Naive thymus-derived CD4-positive, alpha-beta T cell (primary cell): ENCODE measurements at regions not wholly inside any gene's neighbourhood (a gene's known extent, or its start where the extent isn't known, plus 50 kb on each side); places are given as distances from the start of the nearest gene placed in this dataset.
"Not testable (repeated sequence)": the region's sequence is repeated elsewhere in the genome, so short reads cannot be mapped to it uniquely, and the experiment has no call there.

Source experiments
- ATAC-seq: fragments of 150-1000 bp; cut with Tn5 transposase; 2 replicates; pipeline ENCODE4 v1.10.0; 2021; ENCODE audit warnings: mild to moderate bottlenecking, moderate library complexity
- CTCF ChIA-PET: fragments of 350-600 bp; sonication (Branson Sonifier 250); formaldehyde crosslinking; loops from one replicate; lab custom pipeline; 2021; ENCODE audit warnings: antibody characterized with exemption; lab: Charles Lee
- POLR2A ChIA-PET: fragments of 350-600 bp; sonication (Branson Sonifier 250); formaldehyde crosslinking; loops from one replicate; lab custom pipeline; 2021; ENCODE audit warnings: antibody characterized with exemption, inconsistent platforms; lab: Charles Lee
- DNase-seq, 9 donors: peaks; one replicate each; pipeline versions ENCODE4 v3.0.0 to v3.0.0-alpha.2; 2020 to 2022; ENCODE audit warnings: mixed read lengths in 1 of 9
- H3K27ac ChIP-seq: one replicate; pipeline ENCODE4 v1.7.0; 2013; ENCODE audit warnings: mild to moderate bottlenecking, low read depth, low read length, moderate library complexity
- H3K27me3 ChIP-seq, 2 donors: one replicate each; pipeline ENCODE4 v1.7.0; 2013; ENCODE audit warnings: low read length in 2 of 2, mild to moderate bottlenecking in 2 of 2, moderate library complexity in 2 of 2; ENCODE audit not compliant: control insufficient read depth in 2 of 2, insufficient read depth in 2 of 2
- H3K36me3 ChIP-seq, 3 experiments: 1 replicate in 2 of 3; 2 replicates in 1 of 3; pipeline ENCODE4 v1.7.0; 2013; ENCODE audit warnings: low read length in 3 of 3, mild to moderate bottlenecking in 3 of 3, moderate library complexity in 1 of 3; ENCODE audit not compliant: insufficient read depth in 3 of 3, control insufficient read depth in 2 of 3
- H3K4me1 ChIP-seq, 2 donors: one replicate each; pipeline ENCODE4 v1.7.0; 2013; ENCODE audit warnings: low read length in 2 of 2, mild to moderate bottlenecking in 2 of 2, moderate library complexity in 1 of 2; ENCODE audit not compliant: control insufficient read depth in 2 of 2, insufficient read depth in 2 of 2
- H3K4me3 ChIP-seq: 2 replicates; pipeline ENCODE4 v1.7.0; 2013; ENCODE audit warnings: mild to moderate bottlenecking, low read length
- H3K9me3 ChIP-seq, 3 experiments: 1 replicate in 2 of 3; 2 replicates in 1 of 3; pipeline ENCODE4 v1.7.0; 2013; ENCODE audit warnings: low read length in 3 of 3; ENCODE audit not compliant: control insufficient read depth in 2 of 3
- H3K27ac Mint-ChIP-seq, 9 donors: one replicate each; pipeline ENCODE4 v1.8.0; 2020 to 2022; ENCODE audit warnings: mixed read lengths in 9 of 9, mild to moderate bottlenecking in 8 of 9, moderate library complexity in 5 of 9, inconsistent platforms in 2 of 9
- H3K27me3 Mint-ChIP-seq, 5 donors: one replicate each; pipeline ENCODE4 v1.8.0; 2021 to 2022; ENCODE audit warnings: mixed read lengths in 5 of 5, mild to moderate bottlenecking in 1 of 5
- H3K36me3 Mint-ChIP-seq, 5 donors: one replicate each; pipeline ENCODE4 v1.8.0; 2020 to 2022; ENCODE audit warnings: mixed read lengths in 5 of 5, mild to moderate bottlenecking in 3 of 5, inconsistent platforms in 1 of 5
- H3K4me1 Mint-ChIP-seq, 7 donors: one replicate each; pipeline ENCODE4 v1.8.0; 2020 to 2022; ENCODE audit warnings: mixed read lengths in 7 of 7, mild to moderate bottlenecking in 3 of 7, inconsistent platforms in 1 of 7
- H3K4me3 Mint-ChIP-seq, 10 donors: one replicate each; pipeline ENCODE4 v1.8.0; 2020 to 2022; ENCODE audit warnings: mild to moderate bottlenecking in 10 of 10, mixed read lengths in 10 of 10, moderate library complexity in 6 of 10, inconsistent platforms in 2 of 10
- H3K9me3 Mint-ChIP-seq, 11 donors: one replicate each; pipeline ENCODE4 v1.8.0; 2020 to 2022; ENCODE audit warnings: mixed read lengths in 11 of 11, mild to moderate bottlenecking in 4 of 11, inconsistent platforms in 1 of 11, moderate library complexity in 1 of 11
- intact Hi-C, 2 donors: fragments of 100-400 bp; cut with micrococcal nuclease; formaldehyde crosslinking; loops; one replicate each; pipeline ENCODE4 v1.15.1; 2023

DNA sequence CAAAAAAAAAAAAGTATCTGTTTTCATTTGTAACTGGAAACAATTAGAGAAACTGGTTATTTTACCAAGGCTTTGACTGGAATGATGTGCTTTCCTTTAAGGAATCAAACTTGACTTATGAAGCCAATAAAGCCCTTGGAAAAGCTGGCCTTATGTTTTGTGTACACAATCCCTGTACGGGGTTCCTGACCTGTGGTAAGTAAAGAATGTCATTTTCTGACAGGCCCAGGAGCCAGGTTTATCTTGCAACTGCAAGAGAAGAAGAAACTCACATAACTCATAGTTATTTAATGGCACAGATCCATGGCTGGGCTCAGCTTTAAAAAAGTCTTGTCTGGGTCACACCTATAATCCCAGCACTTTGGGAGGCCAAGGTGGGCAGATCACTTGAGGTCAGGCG lies 235.9 kb upstream of the RAI14 start:
- Mint-ChIP-seq H3K27me3 (peaks cover 0 to 17% (median 5%) of the 10 kb centered on the region in 5 donors), H3K9me3 (peaks cover 0 to 23% (median 4%) of the 10 kb centered on the region in 11 donors)
- H3K36me3 Mint-ChIP-seq, H3K4me1 Mint-ChIP-seq, H3K27ac Mint-ChIP-seq, CTCF ChIA-PET, H3K4me3 ChIP-seq, H3K27me3 ChIP-seq, H3K9me3 ChIP-seq, DNase-seq, POLR2A ChIA-PET, H3K4me1 ChIP-seq, H3K4me3 Mint-ChIP-seq, H3K36me3 ChIP-seq, H3K27ac ChIP-seq, intact Hi-C loops, ATAC-seq: not testable (repeated sequence)

DNA sequence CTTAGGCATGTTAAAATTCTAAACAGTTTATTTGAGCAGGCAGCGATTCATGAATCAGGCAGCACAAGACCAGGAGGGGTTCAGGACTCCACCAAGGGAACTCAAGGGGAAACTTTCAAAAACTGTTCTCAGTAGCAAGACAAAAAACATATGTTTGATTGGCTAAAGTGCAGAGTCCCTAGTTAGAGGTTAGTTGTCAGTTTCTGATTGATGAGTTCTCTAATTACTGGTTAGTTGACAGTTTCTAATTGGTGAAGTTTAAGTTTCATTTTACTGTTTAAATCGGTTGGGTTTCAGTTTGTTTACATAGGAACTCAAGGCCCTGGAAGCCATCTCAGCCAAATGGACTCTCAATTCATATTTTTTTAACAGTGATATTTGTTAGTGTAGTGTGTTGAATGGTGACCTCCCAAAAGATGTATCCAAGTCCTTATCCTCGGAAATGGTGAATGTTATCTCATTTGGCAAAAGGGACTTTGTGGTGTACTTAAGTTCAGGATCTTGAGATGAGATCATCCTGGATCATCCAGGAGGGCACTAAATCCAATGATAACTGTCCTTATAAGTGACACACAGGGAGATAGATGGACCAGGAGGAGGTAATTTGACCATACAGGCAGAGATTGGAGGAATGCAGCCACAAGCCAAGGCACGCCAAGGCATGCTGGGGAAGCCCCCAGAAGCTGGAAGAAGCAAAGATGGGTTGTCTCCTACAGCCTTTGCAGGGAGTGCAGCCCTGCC lies 219.2 kb upstream of the RAI14 start:
- H3K36me3 ChIP-seq = no peaks in the 10 kb centered on the region
- DNase-seq (no peak), ATAC-seq (no peak)
- Mint-ChIP-seq H3K4me3 (no peak overlapping the region), H3K36me3 (peaks cover 0 to 5% (median 0%) of the 10 kb centered on the region in 5 donors), H3K4me1 (no peaks in the 10 kb centered on the region), H3K9me3 (peaks cover 0 to 8% (median 3%) of the 10 kb centered on the region in 11 donors), H3K27me3 (peaks cover 0 to 21% (median 17%) of the 10 kb centered on the region in 5 donors), H3K27ac (no peak overlapping the region)
- no peak overlapping the region for H3K4me3 ChIP-seq
- H3K9me3 ChIP-seq = no peaks in the 10 kb centered on the region
- intact Hi-C loops = no loop called here
- ChIA-PET POLR2A (no interaction called here), CTCF (no interaction called here)
- H3K27me3 ChIP-seq = no peaks in the 10 kb centered on the region
- no peaks in the 10 kb centered on the region for H3K4me1 ChIP-seq
- no peak overlapping the region for H3K27ac ChIP-seq

DNA sequence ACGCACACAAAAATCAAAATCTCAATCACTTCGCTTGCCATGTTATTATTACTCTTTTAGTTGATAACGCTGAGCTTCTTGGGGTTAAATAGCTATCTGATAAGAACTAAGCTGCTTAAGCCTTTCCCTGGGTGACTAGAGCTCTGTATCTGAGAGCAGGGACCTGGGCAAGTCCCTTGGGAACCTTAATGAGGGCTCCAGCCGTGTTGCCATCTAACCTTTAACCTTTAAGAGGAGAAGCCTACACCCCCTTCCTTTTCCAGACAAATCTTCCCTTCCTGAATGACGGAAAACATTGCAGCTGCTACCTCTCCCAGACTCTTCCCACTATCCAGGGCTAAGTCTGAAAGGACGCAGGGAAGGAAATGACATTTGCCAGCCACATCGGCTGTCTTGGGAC lies 216.5 kb upstream of the RAI14 start:
- H3K27ac ChIP-seq = no peak overlapping the region
- H3K27me3 ChIP-seq = no peaks in the 10 kb centered on the region
- no peaks in the 10 kb centered on the region for H3K36me3 ChIP-seq
- no peak for ATAC-seq
- H3K9me3 ChIP-seq = no peaks in the 10 kb centered on the region
- no peaks in the 10 kb centered on the region for H3K4me1 ChIP-seq
- Mint-ChIP-seq H3K27ac (no peak overlapping the region), H3K9me3 (peaks cover 0 to 6% (median 0%) of the 10 kb centered on the region in 11 donors), H3K4me3 (no peak overlapping the region), H3K27me3 (peaks cover under 1 to 12% (median 5%) of the 10 kb centered on the region in 5 donors), H3K4me1 (peaks cover 0 to 2% (median 0%) of the 10 kb centered on the region in 7 donors), H3K36me3 (peaks cover 0 to 4% (median 0%) of the 10 kb centered on the region in 5 donors)
- H3K4me3 ChIP-seq = no peak overlapping the region
- POLR2A ChIA-PET = no interaction called here
- DNase-seq = no peak
- intact Hi-C loops = no loop called here
- CTCF ChIA-PET = no interaction called here

DNA sequence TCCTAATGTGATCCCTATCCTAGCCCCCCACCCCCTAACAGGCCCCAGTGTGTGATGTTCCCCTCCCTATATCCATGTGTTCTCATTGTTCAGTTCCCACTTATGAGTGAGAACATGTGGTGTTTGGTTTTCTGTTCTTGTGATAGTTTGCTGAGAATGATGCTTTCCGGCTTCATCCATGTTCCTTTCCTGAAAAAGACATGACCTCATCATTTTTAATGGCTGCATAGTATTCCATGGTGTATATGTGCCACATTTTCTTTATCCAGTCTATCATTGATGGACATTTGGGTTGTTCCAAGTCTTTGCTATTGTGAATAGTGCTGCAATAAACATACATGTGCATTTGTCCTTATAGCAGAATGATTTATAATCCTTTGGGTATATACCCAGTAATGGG lies 214.4 kb upstream of the RAI14 start:
- H3K27me3 ChIP-seq, CTCF ChIA-PET, H3K36me3 Mint-ChIP-seq, H3K4me1 ChIP-seq, H3K4me3 ChIP-seq, H3K36me3 ChIP-seq, H3K27ac Mint-ChIP-seq, H3K9me3 ChIP-seq, DNase-seq, H3K27me3 Mint-ChIP-seq, H3K9me3 Mint-ChIP-seq, H3K27ac ChIP-seq, POLR2A ChIA-PET, intact Hi-C loops, ATAC-seq, H3K4me1 Mint-ChIP-seq, H3K4me3 Mint-ChIP-seq: not testable (repeated sequence)

DNA sequence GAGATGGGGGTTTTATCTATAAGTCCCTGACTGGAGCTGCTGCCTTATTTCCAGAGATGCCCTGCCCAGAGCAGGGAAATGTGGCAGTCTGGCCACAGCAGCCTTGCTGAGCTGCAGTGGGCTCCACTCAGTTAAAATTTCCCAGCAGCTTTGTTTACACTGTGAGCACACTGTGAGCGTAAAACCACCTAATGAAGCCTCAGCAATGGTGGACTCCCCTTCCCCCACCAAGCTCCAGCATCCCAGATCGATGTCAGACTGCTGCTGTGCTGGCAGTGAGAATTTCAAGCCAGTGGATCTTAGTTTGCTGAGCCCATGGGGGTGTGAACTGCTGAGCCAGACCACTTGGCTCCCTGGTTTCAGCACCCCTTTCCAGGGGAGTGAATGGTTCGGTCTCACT lies 208.7 kb upstream of the RAI14 start:
- no peak overlapping the region for H3K27ac ChIP-seq
- Mint-ChIP-seq H3K36me3 (no peaks in the 10 kb centered on the region), H3K9me3 (peaks cover 0 to 1% (median 0%) of the 10 kb centered on the region in 11 donors), H3K27ac (no peak overlapping the region), H3K4me3 (no peak overlapping the region), H3K27me3 (peaks cover 3 to 25% (median 15%) of the 10 kb centered on the region in 5 donors), H3K4me1 (peaks cover 0 to 3% (median 0%) of the 10 kb centered on the region in 7 donors)
- H3K27me3 ChIP-seq = no peaks in the 10 kb centered on the region
- H3K36me3 ChIP-seq = no peaks in the 10 kb centered on the region
- no peak overlapping the region for H3K4me3 ChIP-seq
- no peak for DNase-seq
- POLR2A ChIA-PET = no interaction called here
- no peaks in the 10 kb centered on the region for H3K4me1 ChIP-seq
- no peaks in the 10 kb centered on the region for H3K9me3 ChIP-seq
- intact Hi-C loops = no loop called here
- no peak for ATAC-seq
- CTCF ChIA-PET = no interaction called here

DNA sequence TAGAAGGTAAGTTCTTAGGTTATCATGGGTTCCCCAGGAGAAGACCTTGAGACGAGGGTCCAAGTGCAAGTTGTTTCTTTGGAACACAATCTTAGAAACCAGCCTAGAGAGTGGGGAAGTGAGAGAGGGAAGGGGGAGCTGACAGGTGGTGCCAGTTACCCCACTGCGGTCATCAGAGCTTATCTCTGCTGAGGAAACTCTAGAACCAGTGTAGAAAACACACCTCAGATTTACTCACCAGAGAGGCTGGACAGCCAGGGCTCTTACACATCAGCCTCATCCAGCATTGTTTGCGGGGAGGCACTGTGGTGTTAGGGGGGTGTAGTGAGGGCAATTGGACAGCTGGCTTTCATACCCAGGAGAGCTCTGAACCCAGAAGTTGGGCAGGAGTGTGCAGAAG lies 206.5 kb upstream of the RAI14 start:
- H3K9me3 Mint-ChIP-seq = peaks cover 0 to 1% (median 0%) of the 10 kb centered on the region in 11 donors
- Histone ChIP-seq H3K27ac (no peak overlapping the region), H3K27me3 (no peaks in the 10 kb centered on the region), H3K4me1 (no peaks in the 10 kb centered on the region), H3K4me3 (no peak overlapping the region), H3K36me3 (no peaks in the 10 kb centered on the region), H3K9me3 (no peaks in the 10 kb centered on the region)
- DNase-seq (no peak), ATAC-seq (no peak)
- ChIA-PET POLR2A (no interaction called here), CTCF (no interaction called here)
- H3K4me3 Mint-ChIP-seq = no peak overlapping the region
- H3K27me3 Mint-ChIP-seq = peaks cover 2 to 32% (median 25%) of the 10 kb centered on the region in 5 donors
- H3K36me3 Mint-ChIP-seq = no peaks in the 10 kb centered on the region
- intact Hi-C loops = no loop called here
- peaks cover 0 to 1% (median 0%) of the 10 kb centered on the region in 7 donors for H3K4me1 Mint-ChIP-seq
- no peak overlapping the region for H3K27ac Mint-ChIP-seq

DNA sequence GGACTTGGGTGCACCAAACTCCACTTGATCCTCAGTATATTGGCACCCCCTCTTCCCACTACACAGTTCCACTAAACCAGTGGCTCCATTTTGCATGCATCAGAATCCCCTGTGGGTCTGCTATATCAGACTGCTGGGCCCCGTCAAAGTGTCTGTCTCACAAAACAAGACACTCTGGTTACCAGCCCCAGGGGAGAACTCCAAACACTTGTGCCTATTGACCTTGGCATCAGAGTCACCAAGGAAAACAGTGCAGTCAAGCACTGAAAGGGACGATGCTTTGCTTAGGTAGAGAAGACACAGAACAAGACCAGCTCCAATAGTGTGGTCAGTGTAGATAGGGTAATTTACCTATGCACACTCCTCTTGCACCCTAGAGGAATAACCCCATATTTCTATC lies 205.8 kb upstream of the RAI14 start:
- Histone ChIP-seq H3K36me3 (no peaks in the 10 kb centered on the region), H3K4me3 (no peak overlapping the region), H3K27ac (no peak overlapping the region), H3K27me3 (no peaks in the 10 kb centered on the region), H3K9me3 (no peaks in the 10 kb centered on the region), H3K4me1 (no peaks in the 10 kb centered on the region)
- CTCF ChIA-PET = no interaction called here
- H3K4me1 Mint-ChIP-seq = peaks cover 0 to 1% (median 0%) of the 10 kb centered on the region in 7 donors
- intact Hi-C loops = no loop called here
- DNase-seq = no peak
- peaks cover 0 to 32% (median 25%) of the 10 kb centered on the region in 5 donors for H3K27me3 Mint-ChIP-seq
- ATAC-seq = no peak
- peak overlapping the region in 1 of 9 donors; percentile 52 for H3K27ac Mint-ChIP-seq
- POLR2A ChIA-PET = no interaction called here
- H3K36me3 Mint-ChIP-seq = no peaks in the 10 kb centered on the region
- H3K4me3 Mint-ChIP-seq = no peak overlapping the region
- H3K9me3 Mint-ChIP-seq = no peaks in the 10 kb centered on the region
